HUES6 (cell line): ENCODE measurements at regions not wholly inside any gene's neighbourhood (a gene's known extent, or its start where the extent isn't known, plus 50 kb on each side); places are given as distances from the start of the nearest gene placed in this dataset.
A peak's percentile ranks its signal among the peaks of the same experiment; 100 is the strongest.

Source experiments
- H3K27ac ChIP-seq: 2 replicates; pipeline ENCODE4 v1.7.0; 2013; ENCODE audit warnings: low read depth, mild to moderate bottlenecking, low read length, inconsistent platforms
- H3K27me3 ChIP-seq: 2 replicates; pipeline ENCODE4 v1.6.1; 2013; ENCODE audit warnings: low read length; ENCODE audit not compliant: control insufficient read depth, insufficient read depth
- H3K36me3 ChIP-seq: 2 replicates; pipeline ENCODE4 v1.6.1; 2013; ENCODE audit warnings: low read length; ENCODE audit not compliant: control insufficient read depth, insufficient read depth
- H3K4me1 ChIP-seq: 2 replicates; pipeline ENCODE4 v1.6.1; 2013; ENCODE audit warnings: low read length; ENCODE audit not compliant: control insufficient read depth, insufficient read depth
- H3K4me3 ChIP-seq: 2 replicates; pipeline ENCODE4 v1.5.1; 2013; ENCODE audit warnings: low read depth, low read length
- H3K9ac ChIP-seq: one replicate; pipeline ENCODE4 v1.6.1; 2013; ENCODE audit warnings: mild to moderate bottlenecking, low read length
- H3K9me3 ChIP-seq: 2 replicates; pipeline ENCODE4 v1.6.1; 2013; ENCODE audit warnings: low read depth, low read length; ENCODE audit not compliant: control insufficient read depth, insufficient read depth

GRCh38 chr13:32828711-32829110 is 187.5 kb upstream of the KL start:
- H3K9me3 ChIP-seq, result 0 out of 2 replicates have a peak, but pooled peaks cover 4% of the 10 kb centered on the region
- no peaks in the 10 kb centered on the region for H3K27me3 ChIP-seq
- H3K4me3 ChIP-seq, result no peak overlapping the region
- H3K27ac ChIP-seq, result no peak overlapping the region
- H3K4me1 ChIP-seq, result peaks cover 31% of the 10 kb centered on the region
- no peaks in the 10 kb centered on the region for H3K36me3 ChIP-seq
- no peak overlapping the region for H3K9ac ChIP-seq

GRCh38 chr13:32829269-32829668 is 187.0 kb upstream of the KL start:
- Histone ChIP-seq H3K4me1 (peaks cover 27% of the 10 kb centered on the region), H3K27ac (no peak overlapping the region), H3K9ac (no peak overlapping the region), H3K9me3 (0 out of 2 replicates have a peak, but pooled peaks cover 4% of the 10 kb centered on the region), H3K4me3 (no peak overlapping the region), H3K36me3 (no peaks in the 10 kb centered on the region), H3K27me3 (no peaks in the 10 kb centered on the region)

DNA sequence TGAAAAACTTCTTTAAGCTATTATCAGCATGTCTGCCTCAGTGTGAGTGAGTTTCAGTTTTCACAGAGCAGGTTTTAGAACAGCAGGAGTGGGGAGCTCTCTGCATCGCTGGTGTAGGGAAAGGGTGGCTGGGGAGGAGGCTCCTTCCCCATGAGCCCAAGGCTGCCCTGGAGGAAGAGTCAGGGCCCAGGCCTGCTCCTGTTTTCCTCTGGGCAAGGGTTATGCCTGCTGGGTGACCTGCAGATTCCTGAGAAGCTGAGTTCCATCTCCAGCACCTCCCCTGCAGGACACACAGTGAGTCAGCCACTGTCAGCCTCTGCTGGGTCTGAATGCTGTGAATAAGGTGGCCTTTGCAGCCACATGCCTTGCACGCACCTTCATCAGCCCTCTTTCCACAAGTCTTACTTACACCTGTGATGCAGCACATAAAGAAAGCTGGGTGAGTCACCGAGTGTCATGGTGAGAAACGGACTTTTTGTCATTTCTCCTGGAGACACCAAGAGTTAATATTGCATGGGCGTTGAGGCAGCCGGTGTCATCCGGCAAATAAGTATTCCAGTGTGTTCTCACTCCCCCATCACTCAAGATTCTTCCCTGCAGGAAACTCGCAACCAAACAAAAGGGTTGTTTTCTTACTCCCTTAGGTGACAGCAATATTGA is 186.4 kb upstream of the KL start:
- Histone ChIP-seq H3K4me1 (peaks cover 21% of the 10 kb centered on the region), H3K27me3 (no peaks in the 10 kb centered on the region), H3K27ac (no peak overlapping the region), H3K9me3 (peaks cover 9% of the 10 kb centered on the region; the same call in 1 of the 2 replicates), H3K9ac (peak overlapping the region; percentile 4), H3K36me3 (no peaks in the 10 kb centered on the region), H3K4me3 (no peak overlapping the region)

GRCh38 chr13:32830336-32831031 is 185.7 kb upstream of the KL start:
- no peaks in the 10 kb centered on the region for H3K36me3 ChIP-seq
- H3K27ac ChIP-seq, result no peak overlapping the region
- H3K9me3 ChIP-seq, result peaks cover 11% of the 10 kb centered on the region; the same call in 1 of the 2 replicates
- H3K27me3 ChIP-seq, result no peaks in the 10 kb centered on the region
- peak overlapping the region; percentile 4 for H3K9ac ChIP-seq
- peaks cover 15% of the 10 kb centered on the region for H3K4me1 ChIP-seq
- no peak overlapping the region for H3K4me3 ChIP-seq

DNA sequence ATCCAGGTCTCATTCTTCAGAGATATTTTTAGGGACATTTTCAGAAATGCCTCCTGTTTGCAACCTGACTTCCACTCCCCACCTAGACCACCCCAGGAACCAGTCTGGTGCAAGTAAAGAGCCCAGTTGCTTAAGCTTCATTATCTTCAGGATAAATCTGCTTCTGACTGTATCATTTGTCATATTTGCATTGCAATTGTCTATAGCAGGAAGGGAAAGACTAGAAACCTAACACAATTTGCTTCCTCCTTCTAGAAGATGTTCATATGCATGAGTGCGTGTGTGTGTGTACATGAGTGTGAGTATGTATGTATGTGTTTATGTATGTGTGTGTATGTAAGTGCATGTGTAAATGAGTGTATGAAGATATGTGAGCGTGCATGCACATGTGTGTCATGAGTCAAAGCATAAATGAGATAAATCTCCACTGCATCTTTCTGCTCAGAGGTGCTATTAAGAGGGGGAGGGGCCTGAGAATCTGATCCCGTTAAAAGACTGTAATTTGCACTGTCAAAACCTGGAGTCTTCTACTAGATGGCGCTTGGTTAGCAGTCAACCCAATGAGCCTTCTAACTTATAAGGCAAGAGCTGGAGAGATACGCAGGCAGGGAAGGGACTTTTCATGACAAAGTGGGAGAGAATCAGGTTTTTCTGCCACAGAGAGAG is 178.8 kb upstream of the KL start:
- H3K27me3 ChIP-seq, result no peaks in the 10 kb centered on the region
- peaks cover 13% of the 10 kb centered on the region for H3K9me3 ChIP-seq
- H3K36me3 ChIP-seq, result no peaks in the 10 kb centered on the region
- H3K27ac ChIP-seq, result no peak overlapping the region
- no peak overlapping the region for H3K4me3 ChIP-seq
- H3K4me1 ChIP-seq, result peaks cover 12% of the 10 kb centered on the region
- no peak overlapping the region for H3K9ac ChIP-seq

GRCh38 chr13:32837973-32838927 is 178.0 kb upstream of the KL start:
- no peak overlapping the region for H3K9ac ChIP-seq

GRCh38 chr13:32838945-32839344 is 177.3 kb upstream of the KL start:
- Histone ChIP-seq H3K4me1 (peaks cover 12% of the 10 kb centered on the region), H3K27me3 (no peaks in the 10 kb centered on the region), H3K4me3 (no peak overlapping the region), H3K27ac (no peak overlapping the region), H3K9me3 (peaks cover 15% of the 10 kb centered on the region), H3K9ac (no peak overlapping the region), H3K36me3 (no peaks in the 10 kb centered on the region)

More at GRCh38 chr13:32837973-32838927, 178.0 kb upstream of the KL start:
- Histone ChIP-seq H3K4me1 (peaks cover 12% of the 10 kb centered on the region), H3K36me3 (no peaks in the 10 kb centered on the region), H3K27me3 (no peaks in the 10 kb centered on the region), H3K27ac (no peak overlapping the region), H3K9me3 (peaks cover 19% of the 10 kb centered on the region), H3K4me3 (no peak overlapping the region)

- no peak overlapping the region for H3K9ac ChIP-seq
- no peak overlapping the region for H3K27ac ChIP-seq
- no peak overlapping the region for H3K4me3 ChIP-seq
- peaks cover 12% of the 10 kb centered on the region for H3K4me1 ChIP-seq
- no peaks in the 10 kb centered on the region for H3K36me3 ChIP-seq
- H3K9me3 ChIP-seq, result peaks cover 9% of the 10 kb centered on the region
- no peaks in the 10 kb centered on the region for H3K27me3 ChIP-seq
Observed at GRCh38 chr13:32840113-32840512, 176.1 kb upstream of the KL start.

DNA sequence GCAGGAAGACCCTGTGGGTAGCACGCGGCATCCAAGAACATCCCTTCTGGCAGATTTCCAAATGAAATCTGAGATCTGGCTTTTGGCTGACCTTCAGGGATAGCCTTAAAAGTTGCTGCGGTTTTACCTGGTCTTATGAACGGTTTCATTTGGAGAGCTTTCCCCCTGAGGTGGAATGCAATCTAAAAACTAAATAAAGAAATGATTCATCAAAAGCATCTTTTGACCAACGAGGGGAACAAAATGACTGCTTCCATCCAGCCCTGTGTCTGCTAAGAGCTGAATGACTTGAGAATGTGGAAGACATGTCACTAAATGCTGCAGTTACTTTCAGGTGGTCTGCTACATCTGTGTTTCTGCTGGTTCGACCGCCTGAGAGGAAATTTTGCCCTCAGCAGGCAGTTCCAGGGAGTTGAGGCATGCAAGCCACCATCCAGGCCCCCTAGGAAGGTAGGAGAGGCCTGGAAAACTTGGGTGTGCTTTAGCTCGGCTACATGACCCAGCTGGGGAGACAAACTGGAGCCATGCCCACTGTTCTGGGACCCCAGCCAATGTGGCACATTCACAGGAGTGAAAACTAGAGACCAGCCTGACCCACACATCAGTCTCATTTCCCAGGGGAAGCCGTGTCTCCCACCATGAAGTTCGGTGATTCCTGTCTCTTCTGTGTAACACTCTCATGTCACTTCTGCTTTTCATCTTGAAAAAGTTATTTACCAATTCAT is 175.1 kb upstream of the KL start:
- Histone ChIP-seq H3K9me3 (peaks cover 6% of the 10 kb centered on the region; the same call in 1 of the 2 replicates), H3K27me3 (no peaks in the 10 kb centered on the region), H3K4me1 (peaks cover 15% of the 10 kb centered on the region), H3K4me3 (no peak overlapping the region), H3K9ac (no peak overlapping the region), H3K36me3 (no peaks in the 10 kb centered on the region), H3K27ac (no peak overlapping the region)
